GM23248 (cell line): ENCODE measurements at regions not wholly inside any gene's neighbourhood (a gene's known extent, or its start where the extent isn't known, plus 50 kb on each side); places are given as distances from the start of the nearest gene placed in this dataset.

Source experiments
- EZH2 ChIP-seq: fragments of 200-600 bp; sonication (generic); IDR thresholded peaks from 2 replicates; pipeline ENCODE4 v1.6.1; 2018; ENCODE audit warnings: antibody characterized with exemption, mild to moderate bottlenecking; ENCODE audit not compliant: insufficient read depth, poor library complexity, severe bottlenecking
- EZH2phosphoT487 ChIP-seq: fragments of 200-600 bp; sonication (generic); IDR thresholded peaks from 2 replicates; pipeline ENCODE4 v1.6.1; 2018; ENCODE audit warnings: antibody characterized with exemption, moderate library complexity, mild to moderate bottlenecking, low read depth; ENCODE audit not compliant: insufficient read depth

DNA sequence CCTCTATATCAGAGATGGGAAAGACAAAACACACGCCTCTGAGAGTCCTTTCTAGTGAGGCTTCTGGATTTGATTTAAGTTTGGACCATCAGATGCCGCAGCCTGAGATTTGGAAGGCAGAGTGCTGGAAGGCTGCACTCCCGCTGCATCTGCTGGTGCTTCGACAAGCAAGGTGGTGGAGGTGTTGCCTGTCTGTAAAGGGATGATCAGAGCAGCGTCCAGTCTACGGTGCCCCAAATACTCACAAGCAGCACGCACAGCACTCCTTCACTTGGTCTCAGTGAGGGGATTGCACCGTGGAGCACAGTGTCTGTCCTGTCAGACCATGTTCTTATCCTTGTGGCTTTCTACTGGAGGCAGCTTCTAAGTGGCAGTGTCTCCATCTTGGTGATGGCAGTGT, 221.4 kb downstream of the GADD45G start:
- no peak for TF ChIP-seq EZH2
- no peak for TF ChIP-seq EZH2phosphoT487
